ENCODE measurements at regions not wholly inside any gene's neighbourhood (a gene's known extent, or its start where the extent isn't known, plus 50 kb on each side); places are given as distances from the start of the nearest gene placed in this dataset.

GRCh38 chr1:29807689-29808088, 571.4 kb downstream of the PTPRU start:
- no peak for TF ChIP-seq CTCF (IDR thresholded peaks at IDR 0.05; ENCODE audit: borderline replicate concordance, insufficient read depth, low read depth, low read length)
- H3K4me3 ChIP-seq (ENCODE audit: low read depth, low read length) = no peak overlapping the region

GRCh38 chr1:29806646-29807319, 570.5 kb downstream of the PTPRU start:
- no peak overlapping the region for H3K4me3 ChIP-seq (ENCODE audit: low read depth, low read length)
- no peak for TF ChIP-seq CTCF (IDR thresholded peaks at IDR 0.05; ENCODE audit: borderline replicate concordance, insufficient read depth, low read depth, low read length)

GRCh38 chr1:29805896-29806160, 569.5 kb downstream of the PTPRU start:
- no peak for TF ChIP-seq CTCF (IDR thresholded peaks at IDR 0.05; ENCODE audit: borderline replicate concordance, insufficient read depth, low read depth, low read length)
- H3K4me3 ChIP-seq (ENCODE audit: low read depth, low read length) = no peak overlapping the region

- no peak for TF ChIP-seq CTCF (IDR thresholded peaks at IDR 0.05; ENCODE audit: borderline replicate concordance, insufficient read depth, low read depth, low read length)
Measured at GRCh38 chr1:29805122-29805895, 569.0 kb downstream of the PTPRU start.

DNA sequence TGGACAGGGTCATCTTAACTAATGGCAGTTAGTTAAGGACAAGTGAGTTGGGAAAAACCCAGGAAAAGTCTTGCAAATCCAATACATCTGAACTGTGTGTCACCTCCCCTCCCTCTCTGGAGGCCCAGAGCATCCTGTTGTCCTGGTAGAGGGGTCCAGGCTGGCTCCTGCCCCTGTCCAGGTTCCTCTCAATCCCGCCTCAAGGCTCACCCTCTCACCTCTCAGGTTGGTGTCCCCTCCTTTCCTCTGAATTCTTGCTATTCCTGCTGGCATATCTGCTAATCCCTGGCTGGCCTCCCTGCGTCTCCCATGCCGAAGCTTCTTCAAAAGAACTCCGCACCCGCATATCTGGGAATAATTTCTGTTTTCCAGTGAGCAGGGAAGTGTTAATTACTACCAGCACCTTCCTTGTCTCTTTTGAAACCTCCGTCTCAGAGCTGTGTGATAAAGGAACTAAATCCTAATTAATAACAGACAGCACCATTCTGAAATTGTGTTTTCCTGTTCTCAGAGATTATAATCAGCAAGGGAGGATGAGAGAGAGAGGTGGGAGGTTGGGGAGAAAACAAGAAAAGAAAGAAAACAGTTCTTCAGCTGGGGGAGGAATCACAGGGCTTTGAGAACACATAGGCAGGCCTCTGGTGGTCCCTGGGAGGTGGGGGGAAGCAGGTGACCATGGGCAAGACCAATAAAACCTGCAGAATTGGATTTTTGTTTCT, 568.0 kb downstream of the PTPRU start:
- H3K4me3 ChIP-seq (ENCODE audit: low read depth, low read length) = no peak overlapping the region
- no peak for TF ChIP-seq CTCF (IDR thresholded peaks at IDR 0.05; ENCODE audit: borderline replicate concordance, insufficient read depth, low read depth, low read length)

More at GRCh38 chr1:29805122-29805895, 569.0 kb downstream of the PTPRU start:
- no peak overlapping the region for H3K4me3 ChIP-seq (ENCODE audit: low read depth, low read length)

GRCh38 chr1:29803486-29803885, 567.2 kb downstream of the PTPRU start:
- no peak overlapping the region for H3K4me3 ChIP-seq (ENCODE audit: low read depth, low read length)
- no peak for TF ChIP-seq CTCF (IDR thresholded peaks at IDR 0.05; ENCODE audit: borderline replicate concordance, insufficient read depth, low read depth, low read length)

Measured in GM12875 (cell line).